Right renal pelvis (tissue), 4 donors: ENCODE measurements at regions not wholly inside any gene's neighbourhood (a gene's known extent, or its start where the extent isn't known, plus 50 kb on each side); places are given as distances from the start of the nearest gene placed in this dataset.

ENCODE experiments used
- DNase-seq, 4 donors: peaks; one replicate each; pipeline ENCODE4 v3.0.0-alpha.2; 2013; ENCODE audit warnings: low read depth in 4 of 4, low spot score in 3 of 4, missing footprints in 1 of 4

DNA sequence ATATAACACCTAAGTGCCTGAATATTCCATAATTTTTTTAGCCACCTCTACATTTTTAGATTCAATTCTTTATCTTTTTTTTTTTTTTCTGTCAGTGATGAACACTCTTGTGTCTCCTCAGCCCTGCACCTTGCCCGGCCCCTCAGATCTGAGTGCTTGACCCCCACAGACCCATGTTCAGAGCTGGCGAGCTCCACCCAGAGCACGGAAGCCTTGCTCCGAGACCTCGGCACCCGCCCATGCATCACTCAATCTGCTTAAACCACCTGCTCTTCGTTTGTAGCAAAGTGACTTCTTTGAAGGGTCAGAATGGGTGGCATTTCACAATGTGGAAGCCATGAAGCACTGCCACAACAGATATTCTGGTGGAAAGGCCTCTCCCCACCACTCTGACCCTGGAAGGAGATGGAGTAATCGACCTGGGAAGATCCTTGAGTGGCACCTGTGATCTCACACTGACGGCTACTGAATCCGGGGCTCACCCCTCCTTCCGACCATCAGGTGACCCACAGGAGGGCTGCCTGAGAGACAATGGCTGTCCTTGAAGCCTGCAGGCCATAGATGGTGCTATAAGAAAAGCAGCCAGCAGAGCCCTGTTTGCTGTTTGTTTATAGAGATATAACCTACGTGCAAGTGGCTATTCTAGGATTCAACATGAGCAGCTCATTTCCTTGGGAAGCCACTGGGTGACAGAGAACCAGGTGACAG lies 261.1 kb upstream of the IRX4 start:
- no peak for DNase-seq

DNA sequence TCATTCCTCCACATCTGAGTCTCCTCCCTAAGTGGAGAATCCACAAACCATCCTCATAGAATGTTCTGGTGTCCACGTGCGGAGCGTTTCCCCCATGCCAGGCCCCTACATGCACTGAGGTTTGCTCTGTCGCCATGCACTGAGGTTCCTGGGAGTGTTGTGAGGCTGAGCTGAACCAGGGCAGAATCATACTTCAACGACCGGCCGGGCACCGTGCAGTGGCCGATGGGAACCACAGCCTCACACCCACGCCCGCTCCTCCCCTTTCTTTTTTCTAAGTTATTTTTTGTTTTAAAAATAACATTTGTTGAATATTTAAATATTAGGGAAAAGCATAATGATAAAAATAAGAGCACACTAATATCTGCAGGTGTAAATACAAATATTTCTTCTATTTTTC lies 260.4 kb upstream of the IRX4 start:
- DNase-seq = no peak

DNA sequence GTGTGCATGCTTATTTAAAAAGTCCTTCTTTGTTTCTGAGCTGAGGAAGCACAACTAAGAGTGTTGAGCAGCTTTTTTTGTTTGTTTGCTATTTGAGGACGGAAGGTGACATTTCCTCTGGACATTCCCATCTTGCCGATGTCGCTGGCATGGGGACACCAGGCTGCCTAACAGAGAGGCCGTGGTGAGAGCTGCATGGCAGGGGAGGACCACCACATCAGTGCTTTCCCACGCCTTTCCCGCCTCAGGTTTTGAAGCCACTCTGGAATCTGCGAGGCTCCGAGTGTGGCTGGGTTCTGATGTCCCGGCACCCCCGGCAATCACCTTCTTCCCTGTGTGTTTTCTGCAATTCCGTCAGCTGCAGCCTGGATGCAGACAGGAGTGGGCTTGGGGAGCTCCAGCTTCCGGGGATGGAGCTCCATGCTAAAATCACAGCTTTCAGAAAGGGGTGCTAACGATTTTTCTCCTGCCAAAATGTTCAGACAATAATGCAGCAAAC lies 259.8 kb upstream of the IRX4 start:
- DNase-seq = no peak

DNA sequence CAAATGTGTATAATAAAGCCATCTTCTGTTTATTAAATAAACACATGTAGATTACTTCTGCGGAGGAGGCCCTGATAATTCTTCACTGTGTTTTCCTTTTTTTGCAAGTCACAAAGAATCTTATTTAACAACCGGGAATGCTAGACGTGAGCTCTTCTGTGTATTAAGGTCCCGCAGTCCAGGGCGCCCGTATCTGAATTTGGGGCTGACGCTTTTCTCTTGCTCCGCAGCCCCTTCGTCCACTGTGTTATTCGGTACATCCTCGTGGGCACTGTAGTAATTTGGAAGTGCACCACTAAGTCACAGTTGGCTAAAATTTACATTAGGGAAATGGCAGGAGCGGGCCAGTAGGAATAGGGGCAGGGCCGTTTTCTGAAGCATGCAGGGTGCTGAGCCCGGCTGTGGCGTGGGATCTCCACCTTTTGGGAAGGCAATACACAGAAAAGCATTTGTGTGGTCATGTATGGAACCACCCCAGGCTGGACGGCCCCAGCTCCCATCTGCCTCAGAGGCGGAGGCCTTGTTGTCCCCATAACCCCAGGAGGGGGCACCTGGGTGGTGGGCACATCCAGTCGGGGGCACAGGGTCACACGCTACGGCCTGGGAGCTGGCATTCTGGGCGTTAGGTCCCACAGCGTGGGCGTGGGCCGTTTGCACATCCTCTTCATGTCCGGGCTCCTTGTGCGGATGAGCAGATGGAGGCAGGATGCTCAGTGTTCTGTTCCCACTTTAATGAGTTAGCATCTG lies 258.7 kb upstream of the IRX4 start:
- no peak for DNase-seq

DNA sequence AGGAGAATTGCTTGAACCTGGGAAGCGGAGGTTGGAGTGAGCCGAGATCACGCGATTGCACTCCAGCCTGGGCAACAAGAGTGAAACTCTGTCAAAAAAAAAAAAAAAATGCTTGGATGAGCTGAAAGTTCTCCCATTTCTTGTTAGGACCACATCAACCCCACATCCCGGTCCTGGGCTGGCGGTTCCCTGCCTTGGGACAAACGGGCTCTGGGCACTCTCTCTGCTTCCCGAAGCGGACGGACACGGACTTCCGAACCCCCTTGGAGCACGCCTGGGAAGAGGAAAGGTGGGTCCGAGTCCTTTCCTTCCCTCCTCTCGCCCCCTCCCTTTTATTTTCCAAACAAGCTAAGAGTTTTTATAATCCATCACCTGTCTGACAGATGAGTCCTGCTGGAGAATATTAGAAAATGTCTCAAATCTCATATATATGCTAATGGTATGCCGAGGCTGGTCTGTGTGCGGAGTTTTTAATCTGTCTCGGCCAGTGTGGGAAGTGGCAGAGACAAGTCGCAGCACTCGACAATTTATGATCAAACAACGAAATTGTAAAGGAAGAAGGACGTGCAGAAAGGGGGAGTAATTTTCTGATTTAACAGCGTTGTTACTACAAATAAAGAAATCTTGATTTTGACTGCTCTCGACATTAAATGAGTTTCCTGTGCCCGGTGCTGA lies 257.9 kb upstream of the IRX4 start:
- DNase-seq = no peak

DNA sequence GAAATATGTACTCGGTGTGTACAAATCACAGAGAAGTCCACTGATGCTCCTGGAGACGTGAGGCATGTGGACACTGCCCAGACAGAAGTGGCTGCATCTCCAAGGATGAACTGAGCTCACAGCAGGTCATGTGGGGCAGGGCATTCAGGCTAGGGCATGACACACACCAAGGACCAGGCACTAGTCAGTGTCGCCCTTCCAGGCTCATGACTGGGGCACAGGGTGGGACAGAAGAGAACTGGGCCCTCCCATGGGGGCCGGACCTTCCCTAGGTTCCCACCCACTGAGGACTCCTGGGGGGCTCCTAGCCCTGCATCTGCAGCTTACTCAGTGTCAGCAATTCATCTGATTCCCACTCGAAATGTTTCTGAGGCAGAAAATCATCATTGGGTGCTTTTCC lies 256.8 kb upstream of the IRX4 start:
- DNase-seq = no peak

DNA sequence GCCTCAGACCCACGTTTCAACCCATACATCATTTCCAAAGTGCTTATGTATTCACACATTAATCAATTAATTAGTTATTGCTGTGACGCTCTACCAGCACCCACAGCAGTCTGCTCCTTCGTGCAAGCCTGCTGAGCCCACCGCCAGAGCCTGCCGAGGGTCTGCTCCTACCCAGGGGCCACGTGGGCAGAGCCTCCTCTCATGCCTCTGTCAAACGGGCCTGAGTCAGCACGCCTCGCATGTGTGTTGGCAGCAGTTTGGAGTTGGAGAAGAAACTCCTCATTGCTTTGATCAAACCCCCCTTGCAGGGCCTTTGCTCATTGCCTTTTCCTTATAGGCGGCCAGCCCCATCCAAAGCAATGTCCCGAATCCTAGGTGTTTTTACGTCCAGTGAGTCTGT lies 256.2 kb upstream of the IRX4 start:
- DNase-seq = no peak

DNA sequence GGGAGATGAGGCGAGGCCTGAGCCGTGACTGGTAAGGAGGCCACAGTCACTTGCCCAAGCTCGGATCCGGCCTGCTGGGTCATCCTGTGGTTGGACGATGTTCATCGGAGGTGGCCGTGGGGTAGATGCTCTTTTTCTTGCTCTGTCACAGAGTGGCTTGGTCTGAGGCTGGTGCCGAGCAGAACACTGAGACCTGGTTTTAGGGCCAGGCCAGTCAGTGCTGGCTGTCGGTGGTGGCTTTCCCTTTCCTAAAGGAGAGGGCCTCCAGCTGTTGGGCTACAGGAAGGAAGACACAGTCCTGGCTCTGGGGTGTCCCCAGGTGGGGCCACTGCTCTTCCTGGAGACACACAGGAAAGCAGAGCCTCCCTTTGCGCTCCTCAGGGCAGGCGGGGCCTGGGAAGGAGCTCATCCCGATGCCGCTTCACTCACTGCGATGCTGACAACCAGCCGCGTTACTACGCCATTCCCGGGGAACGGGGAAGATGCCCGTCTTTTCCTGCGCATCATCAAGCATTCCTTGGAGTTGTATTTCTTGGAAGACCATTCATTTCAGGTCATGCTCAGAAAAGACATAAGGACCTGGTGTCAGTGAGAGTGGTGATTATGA lies 254.8 kb upstream of the IRX4 start:
- DNase-seq = no peak

DNA sequence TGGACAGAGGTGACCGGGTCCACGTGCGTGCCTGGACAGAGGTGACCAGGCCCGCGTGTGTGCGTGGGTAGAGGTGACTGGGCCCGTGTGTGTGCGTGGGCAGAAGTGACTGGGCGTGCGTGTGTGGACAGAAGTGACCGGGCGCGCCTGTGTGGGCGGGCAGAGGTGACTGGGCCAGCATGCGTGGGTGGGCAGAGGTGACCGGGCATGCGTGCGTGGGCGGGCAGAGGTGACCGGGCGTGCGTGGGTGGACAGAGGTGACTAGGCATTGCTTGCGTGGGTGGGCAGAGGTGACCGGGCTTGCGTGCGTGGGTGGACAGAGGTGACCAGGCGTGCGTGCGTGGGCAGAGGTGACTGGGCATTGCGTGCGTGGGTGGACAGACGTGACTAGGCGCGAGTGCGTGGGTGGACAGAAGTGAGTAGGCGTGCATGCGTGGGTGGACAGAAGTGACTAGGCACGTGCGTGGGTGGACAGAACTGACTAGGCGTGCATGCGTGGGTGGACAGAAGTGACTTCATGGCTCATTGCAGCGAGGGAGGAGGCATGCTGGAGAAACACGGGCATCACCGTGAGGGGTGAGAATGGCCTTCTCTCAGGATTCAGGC lies 254.1 kb upstream of the IRX4 start:
- DNase-seq = no peak

DNA sequence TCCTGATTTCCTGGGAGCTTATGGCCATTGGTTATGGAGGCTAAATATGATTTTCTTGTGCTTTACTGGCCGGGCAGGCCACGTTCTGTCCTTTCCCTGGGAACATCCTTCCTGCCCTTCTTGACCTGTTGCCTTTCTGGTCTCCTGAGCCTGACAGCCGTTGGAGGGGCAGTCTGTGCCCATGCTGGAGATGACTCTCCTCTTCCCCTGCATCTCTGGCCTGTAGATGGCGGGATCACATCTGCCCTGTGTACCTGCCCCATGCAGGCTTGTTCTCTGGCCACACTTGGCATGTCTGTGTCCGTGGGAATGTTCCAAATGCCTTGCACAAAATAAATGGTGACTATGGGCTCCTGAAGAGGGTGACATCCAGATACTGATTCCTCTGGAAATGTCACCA lies 253.1 kb upstream of the IRX4 start:
- DNase-seq = no peak

DNA sequence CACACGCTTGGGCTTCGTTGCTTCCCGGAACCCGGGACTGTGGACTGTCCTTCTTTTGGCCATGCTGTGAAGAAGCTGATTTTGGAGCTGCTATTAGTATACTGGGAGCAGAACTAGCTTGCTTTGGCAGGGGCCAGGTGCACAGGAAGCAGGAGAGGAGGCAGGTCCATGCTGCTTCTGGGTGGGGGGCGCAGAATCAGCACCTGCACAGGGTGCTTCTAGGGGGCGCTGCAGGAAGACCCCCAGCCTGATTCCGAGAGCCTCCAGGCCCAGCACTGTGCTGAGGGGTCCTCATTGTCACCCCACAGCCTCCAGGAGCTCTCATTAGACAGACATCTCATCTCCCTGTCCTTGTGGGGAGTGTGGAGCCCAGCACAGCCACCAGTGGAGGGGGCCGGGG lies 252.6 kb upstream of the IRX4 start:
- no peak for DNase-seq

DNA sequence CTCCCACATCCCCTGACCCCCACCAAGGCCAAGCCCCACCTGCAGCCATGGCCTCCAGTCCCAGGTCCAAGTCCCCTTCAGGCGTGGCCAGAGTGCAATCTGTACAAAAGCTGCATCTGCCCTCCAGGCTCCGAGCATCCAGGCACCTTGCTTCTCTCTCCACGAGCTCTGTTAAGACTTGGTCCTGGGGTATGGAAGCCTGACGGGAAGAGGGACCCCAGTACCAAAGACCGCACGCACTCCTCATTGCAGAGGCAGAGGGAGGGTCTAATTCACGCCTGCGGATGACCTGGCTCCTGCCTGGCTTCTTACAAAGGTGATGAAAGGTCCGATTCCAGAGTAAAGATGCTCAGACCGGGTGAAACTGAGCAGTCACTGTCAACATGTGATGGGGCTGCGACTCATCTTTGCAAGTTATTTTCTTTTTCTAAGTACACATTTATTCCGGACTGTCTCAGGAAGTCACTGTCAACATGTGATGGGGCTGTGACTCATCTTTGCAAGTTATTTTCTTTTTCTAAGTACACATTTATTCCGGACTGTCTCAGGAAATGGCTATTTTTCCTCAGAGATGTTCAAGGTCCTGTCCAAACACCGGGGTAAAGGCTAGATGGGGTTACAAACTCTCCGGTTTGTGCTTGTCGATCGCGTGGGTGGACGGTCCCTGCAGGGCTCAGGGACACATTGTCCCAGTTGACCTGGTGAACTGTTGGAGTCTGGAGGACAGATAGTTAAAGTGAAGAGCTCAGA lies 252.0 kb upstream of the IRX4 start:
- no peak for DNase-seq

DNA sequence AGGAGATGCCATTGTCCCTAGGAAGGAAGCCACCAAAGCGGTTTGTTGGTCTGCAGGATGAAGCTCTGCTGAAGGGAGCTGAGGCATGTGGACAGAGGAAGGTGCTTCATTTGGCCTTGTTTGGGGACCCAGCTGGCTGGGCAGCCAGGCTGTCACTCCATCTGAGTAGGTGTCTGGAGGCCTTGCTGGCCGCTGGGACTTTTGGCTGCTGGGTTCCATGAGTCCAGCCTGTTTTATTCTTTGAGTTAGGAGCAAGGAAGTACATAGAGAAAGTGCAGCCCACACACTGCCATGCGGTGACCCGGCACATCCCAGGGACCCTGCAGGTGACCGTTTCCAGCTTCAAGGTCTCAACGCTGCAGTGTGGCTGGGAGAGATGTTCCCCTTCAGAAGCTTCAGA lies 251.2 kb upstream of the IRX4 start:
- DNase-seq = no peak

DNA sequence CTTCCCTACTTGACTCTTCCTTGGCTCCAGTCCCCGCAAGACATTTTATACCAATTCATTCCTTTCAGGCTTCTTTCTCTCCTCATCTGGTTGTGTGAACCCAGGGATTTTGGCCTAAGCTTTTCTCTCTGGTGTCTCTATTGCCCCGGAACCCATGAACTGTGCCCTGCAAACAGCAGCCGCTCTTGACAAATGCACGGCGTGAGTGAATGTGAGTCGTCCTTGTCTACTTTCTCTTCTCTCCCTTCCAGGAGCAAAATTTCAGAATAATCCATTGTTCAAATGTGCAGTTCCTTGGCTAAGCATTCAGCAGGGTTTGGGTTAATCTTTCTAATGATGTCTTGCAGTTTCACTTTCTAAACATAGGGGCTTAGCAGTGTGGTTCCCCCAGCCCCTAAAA lies 250.4 kb upstream of the IRX4 start:
- DNase-seq = no peak

DNA sequence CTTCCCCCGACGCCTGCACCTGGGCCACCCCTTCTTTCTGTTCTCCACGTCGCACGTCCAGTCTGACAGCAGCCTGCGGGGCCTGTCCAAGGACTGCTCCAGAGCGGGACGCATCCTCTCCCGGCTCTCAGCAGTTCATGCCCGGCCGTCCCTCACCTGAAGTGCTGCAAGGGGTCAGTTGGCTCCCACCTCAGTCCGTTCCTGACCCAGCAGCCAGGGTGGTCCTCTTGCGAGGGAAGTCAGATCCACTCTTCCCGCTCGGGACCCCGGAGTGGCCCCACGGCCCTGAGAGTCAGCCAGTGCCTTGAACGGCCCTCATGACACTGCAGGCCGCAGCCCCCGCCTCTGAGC lies 249.7 kb upstream of the IRX4 start:
- DNase-seq = no peak

DNA sequence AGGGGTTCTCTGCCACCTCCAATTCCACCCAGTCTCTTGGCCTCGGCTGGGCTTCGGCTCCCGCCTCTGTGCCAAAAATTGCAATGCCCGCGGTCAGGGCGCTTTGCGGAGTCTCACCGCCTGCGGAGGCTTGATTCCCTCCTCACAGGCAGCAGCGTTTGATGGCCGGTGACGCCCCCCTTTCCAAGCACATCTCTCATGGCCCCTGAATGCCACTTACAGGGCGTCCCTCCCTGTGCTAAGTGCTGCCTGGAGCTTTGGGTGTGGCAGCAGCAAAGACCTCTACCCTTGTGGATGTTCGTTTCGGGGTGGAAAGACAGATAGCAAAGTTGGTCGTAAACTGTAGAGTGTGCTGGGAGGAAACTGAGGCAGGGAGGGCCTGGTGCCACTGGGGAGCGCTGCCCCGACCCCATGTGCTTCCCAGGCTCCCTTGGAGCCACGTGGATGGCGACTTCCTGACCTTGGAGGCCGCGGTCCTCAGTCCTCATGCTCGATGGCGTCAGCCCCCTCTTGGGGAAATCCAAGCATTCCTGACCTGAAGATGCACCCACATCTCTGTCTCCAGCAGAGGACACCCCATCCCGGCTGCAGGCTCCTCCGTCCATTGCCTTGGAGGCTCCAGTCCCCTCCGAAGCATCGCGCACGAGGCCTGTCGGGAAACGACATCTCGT lies 249.2 kb upstream of the IRX4 start:
- no peak for DNase-seq

DNA sequence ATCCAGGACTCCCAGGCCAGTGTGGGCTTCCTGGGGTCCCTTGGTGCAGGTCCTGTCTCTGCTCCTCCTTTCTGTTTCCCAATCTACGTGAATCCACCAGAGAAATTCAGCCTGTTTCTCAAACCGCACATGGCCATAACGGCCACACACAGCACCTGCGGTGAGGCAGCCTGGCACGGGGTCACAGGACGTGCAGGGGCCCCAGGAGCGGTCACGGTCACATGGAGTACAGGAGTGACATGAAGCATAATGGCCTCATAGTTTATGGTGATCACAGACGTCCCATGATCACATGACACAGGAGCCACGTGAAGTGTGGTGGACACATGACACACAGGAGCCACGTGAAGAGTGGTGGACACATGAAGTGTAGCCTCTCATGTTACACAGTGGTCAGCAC lies 248.5 kb upstream of the IRX4 start:
- no peak for DNase-seq

DNA sequence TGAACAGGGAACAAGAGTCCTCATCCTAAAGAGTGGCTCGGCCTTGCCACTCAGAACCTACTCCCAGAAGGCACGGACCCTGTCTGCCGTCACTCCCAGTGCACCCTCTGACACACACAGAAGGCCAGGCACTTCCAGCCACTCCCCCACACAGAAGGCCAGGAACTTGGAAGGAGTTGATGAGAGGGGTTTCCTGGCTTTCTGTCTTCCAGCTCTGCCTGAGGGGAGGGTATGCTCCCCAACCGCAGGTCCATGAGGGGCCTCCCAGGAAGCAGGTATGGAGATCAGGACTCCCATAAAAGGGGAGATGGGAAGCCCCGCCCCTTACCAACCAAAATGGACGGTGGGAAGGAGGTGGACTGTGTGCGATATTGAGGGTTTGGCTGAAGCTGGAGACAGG lies 247.6 kb upstream of the IRX4 start:
- no peak for DNase-seq

DNA sequence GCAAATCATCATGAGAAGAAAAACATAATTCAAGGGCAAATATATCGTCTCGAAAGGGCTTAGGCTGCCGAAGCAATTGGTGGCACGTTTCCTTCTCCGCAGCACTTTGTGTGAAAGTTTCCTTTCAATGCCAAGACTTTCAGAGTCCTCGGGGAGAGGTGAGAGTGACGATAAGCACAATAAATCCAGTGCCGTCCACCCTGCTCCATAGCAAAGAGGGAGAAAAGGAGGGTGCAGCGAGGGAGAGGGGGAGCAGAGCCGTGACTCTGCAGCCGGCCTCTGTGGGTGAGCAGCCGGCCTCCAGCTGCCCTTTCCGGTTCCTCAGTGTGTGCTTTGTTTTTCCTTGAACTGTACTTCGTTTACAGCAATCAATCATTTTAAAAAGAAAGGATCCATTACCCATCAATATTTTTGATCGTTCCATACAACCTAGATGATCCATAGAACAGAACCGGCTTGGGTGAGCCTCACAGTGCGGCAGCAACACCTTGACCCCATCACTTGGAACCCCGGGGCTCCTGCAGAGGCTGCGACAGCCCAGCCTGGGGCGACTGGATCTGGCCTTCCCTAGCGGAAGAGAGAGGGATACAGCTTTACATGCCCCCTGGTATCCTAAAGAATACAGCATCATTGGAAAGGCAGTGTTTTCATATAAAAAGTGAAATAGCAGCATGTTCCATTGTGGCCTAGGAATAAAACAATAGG lies 247.0 kb upstream of the IRX4 start:
- no peak for DNase-seq
